Tibial artery (tissue), 4 donors: ENCODE measurements at regions not wholly inside any gene's neighbourhood (a gene's known extent, or its start where the extent isn't known, plus 50 kb on each side); places are given as distances from the start of the nearest gene placed in this dataset.
"Not testable (repeated sequence)": the region's sequence is repeated elsewhere in the genome, so short reads cannot be mapped to it uniquely, and the experiment has no call there.

ENCODE experiments used
- DNase-seq, 2 donors: peaks; one replicate each; pipeline ENCODE4 v3.0.0-alpha.2; 2019
- H3K27ac ChIP-seq, 2 donors: fragments of 200-600 bp; sonication (generic) in 1 of 2; 1 replicate in 1 of 2; 2 replicates in 1 of 2; pipeline ENCODE4 v1.5.1; 2018 to 2019; ENCODE audit warnings: mild to moderate bottlenecking in 1 of 2
- H3K27me3 ChIP-seq, 2 donors: fragments of 200-600 bp; sonication (generic) in 1 of 2; one replicate each; pipeline versions ENCODE4 v1.5.1 to v1.6.0; 2016 to 2019
- H3K36me3 ChIP-seq, 3 donors: fragments of 200-600 bp; sonication (generic) in 2 of 3; one replicate each; pipeline ENCODE4 v1.5.1; 2016 to 2019; ENCODE audit warnings: mild to moderate bottlenecking in 2 of 3
- H3K4me1 ChIP-seq, 4 donors: fragments of 200-600 bp; sonication (generic) in 2 of 4; 1 replicate in 3 of 4; 2 replicates in 1 of 4; pipeline ENCODE4 v1.5.1; 2016 to 2019
- H3K4me3 ChIP-seq, 2 donors: fragments of 200-600 bp; sonication (generic) in 1 of 2; 1 replicate in 1 of 2; 2 replicates in 1 of 2; pipeline ENCODE4 v1.5.1; 2018 to 2019; ENCODE audit warnings: mild to moderate bottlenecking in 2 of 2
- H3K9me3 ChIP-seq, 3 donors: fragments of 200-600 bp; sonication (generic) in 1 of 3; one replicate each; pipeline ENCODE4 v1.5.1; 2016 to 2019
- intact Hi-C: fragments of 100-400 bp; cut with DNase I; formaldehyde crosslinking; loops from one replicate; pipeline ENCODE4 v1.15.0; 2023; ENCODE audit warnings: low total_unique reads
- TF ChIP-seq, protein P1 (sequence below), 2 experiments: fragments of 200-600 bp in 1 of 2; fragments of 450-650 bp in 1 of 2; IDR thresholded peaks; one replicate each; pipeline ENCODE4 v1.5.1; 2017 to 2019; ENCODE audit warnings: antibody characterized with exemption in 2 of 2, mild to moderate bottlenecking in 1 of 2, moderate library complexity in 1 of 2

DNA sequence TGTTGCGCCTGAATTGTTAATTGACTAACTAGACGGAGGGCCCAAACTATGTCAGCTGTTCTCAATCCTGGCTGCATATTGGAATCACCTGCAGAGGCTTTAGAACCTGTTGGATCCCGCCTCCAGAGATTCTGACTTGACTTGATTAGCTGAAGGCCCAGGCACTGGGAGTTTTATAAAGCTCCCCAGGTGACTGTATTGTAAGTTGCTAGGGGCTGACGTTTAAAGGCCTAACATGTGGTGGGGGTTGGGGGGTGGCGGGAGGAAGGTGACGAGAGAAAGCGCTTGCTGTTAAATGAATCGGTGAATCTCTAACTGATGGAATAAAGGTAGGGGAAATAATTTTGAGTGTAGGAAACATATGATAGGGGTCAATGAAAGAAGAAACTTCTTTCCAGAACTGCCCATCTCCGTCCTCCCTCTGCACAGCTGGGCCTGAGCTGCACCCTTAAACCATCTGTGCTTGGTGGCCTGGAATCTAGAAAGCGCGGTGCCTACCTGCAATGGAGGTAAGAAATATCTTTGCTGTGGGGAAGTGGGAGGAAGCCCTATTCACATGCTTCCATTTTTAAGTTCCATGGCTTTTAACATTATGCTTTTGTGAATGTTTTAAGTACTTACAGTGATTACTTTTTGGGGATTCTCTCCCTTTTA, 225.0 kb upstream of the FAM3C start:
- no peaks in the 10 kb centered on the region for H3K9me3 ChIP-seq
- intact Hi-C loops = no loop called here
- H3K27ac ChIP-seq = no peak overlapping the region
- no peaks in the 10 kb centered on the region for H3K4me1 ChIP-seq
- no peaks in the 10 kb centered on the region for H3K27me3 ChIP-seq
- no peak for DNase-seq
- no peaks in the 10 kb centered on the region for H3K36me3 ChIP-seq
- TF ChIP-seq, protein P1, sequence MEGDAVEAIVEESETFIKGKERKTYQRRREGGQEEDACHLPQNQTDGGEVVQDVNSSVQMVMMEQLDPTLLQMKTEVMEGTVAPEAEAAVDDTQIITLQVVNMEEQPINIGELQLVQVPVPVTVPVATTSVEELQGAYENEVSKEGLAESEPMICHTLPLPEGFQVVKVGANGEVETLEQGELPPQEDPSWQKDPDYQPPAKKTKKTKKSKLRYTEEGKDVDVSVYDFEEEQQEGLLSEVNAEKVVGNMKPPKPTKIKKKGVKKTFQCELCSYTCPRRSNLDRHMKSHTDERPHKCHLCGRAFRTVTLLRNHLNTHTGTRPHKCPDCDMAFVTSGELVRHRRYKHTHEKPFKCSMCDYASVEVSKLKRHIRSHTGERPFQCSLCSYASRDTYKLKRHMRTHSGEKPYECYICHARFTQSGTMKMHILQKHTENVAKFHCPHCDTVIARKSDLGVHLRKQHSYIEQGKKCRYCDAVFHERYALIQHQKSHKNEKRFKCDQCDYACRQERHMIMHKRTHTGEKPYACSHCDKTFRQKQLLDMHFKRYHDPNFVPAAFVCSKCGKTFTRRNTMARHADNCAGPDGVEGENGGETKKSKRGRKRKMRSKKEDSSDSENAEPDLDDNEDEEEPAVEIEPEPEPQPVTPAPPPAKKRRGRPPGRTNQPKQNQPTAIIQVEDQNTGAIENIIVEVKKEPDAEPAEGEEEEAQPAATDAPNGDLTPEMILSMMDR (IDR thresholded peaks at IDR 0.05) = no peak
- H3K4me3 ChIP-seq = no peak overlapping the region

DNA sequence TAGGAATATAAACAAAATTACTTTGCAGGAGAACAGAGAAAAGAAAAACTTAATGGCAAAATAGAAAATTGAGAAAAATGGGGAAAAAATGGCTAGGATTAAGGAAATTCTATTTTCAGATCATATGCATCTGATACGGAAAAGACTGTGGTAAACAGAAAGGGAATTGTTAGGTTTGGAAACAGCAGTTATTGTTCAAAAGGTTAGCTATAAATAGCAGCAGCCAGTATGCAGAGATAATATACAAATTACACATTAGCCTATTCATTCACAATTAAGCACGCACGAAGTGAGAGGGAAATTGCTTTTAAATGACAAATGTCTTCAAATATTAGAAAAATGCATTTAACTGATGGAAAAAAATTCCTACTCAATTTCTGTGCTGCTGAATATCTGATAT, 224.1 kb upstream of the FAM3C start:
- intact Hi-C loops = no loop called here
- no peak for DNase-seq
- Histone ChIP-seq H3K9me3 (no peaks in the 10 kb centered on the region), H3K27ac (no peak overlapping the region), H3K27me3 (no peaks in the 10 kb centered on the region), H3K4me3 (no peak overlapping the region), H3K36me3 (no peaks in the 10 kb centered on the region), H3K4me1 (no peaks in the 10 kb centered on the region)
- TF ChIP-seq, protein P1 (IDR thresholded peaks at IDR 0.05) = no peak

DNA sequence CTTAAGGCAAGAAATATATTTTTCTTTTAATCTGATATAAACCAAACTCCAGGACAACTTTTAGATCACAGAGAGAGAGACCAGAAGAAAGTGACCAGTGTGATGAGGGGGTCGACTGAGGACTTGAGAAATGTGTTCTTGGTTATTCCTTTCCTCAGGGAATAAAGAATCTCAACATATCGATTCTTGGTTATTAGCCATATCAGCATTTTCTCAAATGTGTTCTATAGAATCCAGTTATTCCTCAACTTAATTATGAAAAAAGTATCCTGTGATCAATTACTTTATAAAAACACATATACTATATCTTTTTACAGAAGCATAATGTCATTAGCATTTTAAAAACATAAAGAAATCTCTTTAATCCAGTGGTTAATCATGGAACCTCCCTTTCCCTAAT, 222.1 kb upstream of the FAM3C start:
- H3K9me3 ChIP-seq = no peaks in the 10 kb centered on the region

DNA sequence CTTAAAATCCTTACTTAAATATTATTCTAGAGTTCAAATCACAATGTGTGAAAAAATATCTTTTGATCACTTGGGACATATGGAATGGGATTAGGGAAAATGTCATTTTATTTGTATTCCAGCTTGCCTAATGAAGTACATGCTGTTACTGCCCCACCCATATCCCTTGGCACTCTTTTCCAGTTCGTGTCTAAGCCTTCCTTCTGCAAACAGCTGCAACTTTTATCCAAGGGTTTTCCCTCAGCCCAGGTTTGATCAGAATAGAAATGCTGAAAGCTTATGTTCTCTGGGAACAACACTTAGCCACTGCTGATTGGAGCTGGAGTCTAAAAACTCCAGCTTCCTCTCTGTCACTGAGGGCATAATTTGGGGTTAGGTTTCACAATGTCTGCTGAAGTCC, 214.1 kb upstream of the FAM3C start:
- H3K36me3 ChIP-seq = no peaks in the 10 kb centered on the region
- no peak for DNase-seq
- no peak overlapping the region for H3K4me3 ChIP-seq
- intact Hi-C loops = no loop called here
- no peak overlapping the region for H3K27ac ChIP-seq
- no peaks in the 10 kb centered on the region for H3K27me3 ChIP-seq
- H3K4me1 ChIP-seq = no peaks in the 10 kb centered on the region
- TF ChIP-seq, protein P1 (IDR thresholded peaks at IDR 0.05) = no peak
- no peaks in the 10 kb centered on the region for H3K9me3 ChIP-seq

More for the DNA sequence above, 222.1 kb upstream of the FAM3C start:
- Histone ChIP-seq H3K4me3 (no peak overlapping the region), H3K4me1 (no peaks in the 10 kb centered on the region), H3K36me3 (no peaks in the 10 kb centered on the region), H3K27ac (no peak overlapping the region), H3K27me3 (no peaks in the 10 kb centered on the region)
- TF ChIP-seq, protein P1 (IDR thresholded peaks at IDR 0.05) = no peak
- intact Hi-C loops = no loop called here
- DNase-seq = no peak

DNA sequence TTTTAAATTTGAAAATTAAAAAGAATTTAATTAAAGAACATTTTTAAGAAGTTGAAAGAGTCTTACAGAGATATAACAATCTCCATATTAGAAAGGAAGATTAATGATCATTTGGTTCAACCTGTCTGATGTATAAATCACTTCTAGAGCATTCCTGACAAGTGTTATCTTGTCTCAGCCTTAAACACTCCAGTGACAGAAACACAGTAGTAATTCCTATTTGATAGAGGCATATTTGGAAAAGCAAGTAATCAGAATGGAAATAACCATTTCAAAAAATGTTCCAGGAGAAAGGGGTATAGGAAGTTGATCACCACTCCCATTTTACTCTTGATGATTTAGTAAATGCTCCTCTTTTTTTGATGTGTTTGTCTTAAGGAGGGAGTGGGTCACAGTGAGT, 213.1 kb upstream of the FAM3C start:
- H3K9me3 ChIP-seq = no peaks in the 10 kb centered on the region
- DNase-seq = no peak
- H3K27me3 ChIP-seq = no peaks in the 10 kb centered on the region
- intact Hi-C loops = no loop called here
- TF ChIP-seq, protein P1 (IDR thresholded peaks at IDR 0.05) = no peak
- H3K4me3 ChIP-seq = no peak overlapping the region
- no peak overlapping the region for H3K27ac ChIP-seq
- H3K36me3 ChIP-seq = no peaks in the 10 kb centered on the region
- H3K4me1 ChIP-seq = no peaks in the 10 kb centered on the region

DNA sequence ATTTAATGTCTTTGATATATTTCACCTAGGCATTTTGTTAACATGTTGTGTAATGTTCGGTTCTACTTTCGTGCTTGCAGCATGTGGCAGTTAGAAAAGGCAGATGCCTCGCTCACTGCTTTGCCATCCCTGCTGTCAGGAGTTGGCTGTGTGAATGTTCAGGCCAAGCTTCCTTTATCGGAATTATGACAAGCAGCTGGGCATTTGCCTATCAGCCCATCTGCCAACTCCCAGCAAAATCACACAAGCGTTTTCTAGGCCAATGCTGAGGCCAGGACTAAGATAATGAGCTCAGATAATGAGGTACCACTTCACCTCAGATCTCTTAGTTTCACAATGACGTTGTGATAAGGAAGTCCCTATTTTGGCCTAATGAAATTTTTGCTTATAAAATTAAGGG, 212.7 kb upstream of the FAM3C start:
- intact Hi-C loops = no loop called here
- TF ChIP-seq, protein P1 (IDR thresholded peaks at IDR 0.05) = no peak
- no peaks in the 10 kb centered on the region for H3K9me3 ChIP-seq

DNA sequence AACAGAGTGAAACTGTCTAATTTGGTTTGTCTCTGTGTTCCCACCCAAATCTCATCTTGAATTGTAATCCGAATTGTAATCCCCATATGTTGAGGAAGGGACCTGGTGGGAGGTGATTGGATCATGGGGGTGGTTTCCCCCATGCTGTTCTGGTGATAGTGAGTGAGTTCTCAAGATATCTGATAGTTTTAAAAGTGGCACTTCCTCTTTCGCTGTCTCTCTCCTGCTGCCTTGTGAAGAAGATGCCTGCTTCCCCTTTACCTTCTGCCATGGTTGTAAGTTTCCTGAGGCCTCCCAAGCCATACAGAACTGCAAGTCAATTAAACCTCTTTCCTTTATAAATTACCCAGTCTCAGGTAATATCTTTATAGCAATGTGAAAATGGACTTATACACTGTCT, 212.1 kb upstream of the FAM3C start:
- H3K4me1 ChIP-seq, H3K36me3 ChIP-seq, intact Hi-C loops, H3K27ac ChIP-seq, H3K9me3 ChIP-seq, H3K27me3 ChIP-seq, DNase-seq, H3K4me3 ChIP-seq: not testable (repeated sequence)

More for the DNA sequence above, 212.7 kb upstream of the FAM3C start:
- Histone ChIP-seq H3K27me3 (no peaks in the 10 kb centered on the region), H3K4me3 (no peak overlapping the region), H3K27ac (no peak overlapping the region), H3K36me3 (no peaks in the 10 kb centered on the region), H3K4me1 (no peaks in the 10 kb centered on the region)
- DNase-seq = no peak
